OCI-LY7 (cell line): ENCODE measurements at regions not wholly inside any gene's neighbourhood (a gene's known extent, or its start where the extent isn't known, plus 50 kb on each side); places are given as distances from the start of the nearest gene placed in this dataset.

Experiments used
- CTCF ChIP-seq: fragments of 200-600 bp; sonication (generic); conservative IDR thresholded peaks from 2 replicates; pipeline ENCODE4 v1.5.1; 2014; ENCODE audit warnings: mild to moderate bottlenecking, antibody characterized with exemption, low read length, moderate library complexity, mixed read lengths
- EZH2phosphoT487 ChIP-seq: fragments of 200-600 bp; sonication (generic); IDR thresholded peaks from 2 replicates; pipeline ENCODE4 v1.6.1; 2018; ENCODE audit warnings: low read depth, borderline replicate concordance, mild to moderate bottlenecking, mixed run types, antibody characterized with exemption, low read length, moderate library complexity, mixed read lengths

DNA sequence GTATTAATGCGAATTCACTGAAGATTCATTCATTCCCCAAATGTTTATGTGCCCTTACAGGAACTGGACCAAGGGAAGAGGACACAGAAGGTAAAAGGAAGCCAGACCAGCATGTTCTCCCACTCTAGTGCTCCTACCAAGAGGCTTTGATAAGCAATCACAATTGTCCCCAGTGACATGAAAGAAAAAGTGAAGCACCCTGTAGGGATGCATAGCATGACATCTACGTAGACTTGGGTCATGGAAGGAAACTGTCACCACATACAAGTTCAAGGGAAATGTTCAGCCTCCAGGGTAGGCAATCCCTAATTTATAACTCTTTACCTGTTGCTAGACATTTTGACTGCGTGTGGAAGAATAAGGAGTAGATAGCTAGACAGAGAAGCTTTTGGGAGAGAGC lies 348.6 kb upstream of the MCTP2 start:
- no peak for TF ChIP-seq CTCF
- TF ChIP-seq EZH2phosphoT487, result no peak
